H1 (cell line): ENCODE measurements at regions not wholly inside any gene's neighbourhood (a gene's known extent, or its start where the extent isn't known, plus 50 kb on each side); places are given as distances from the start of the nearest gene placed in this dataset.

Source experiments
- CTCF ChIP-seq, 3 experiments: IDR thresholded peaks; 1 replicate in 2 of 3; 2 replicates in 1 of 3; pipeline versions ENCODE4 v1.5.1 to v1.6.1; 2011; ENCODE audit warnings: low read length in 3 of 3, mild to moderate bottlenecking in 3 of 3, inconsistent platforms in 2 of 3, low read depth in 1 of 3, moderate library complexity in 1 of 3; ENCODE audit not compliant: insufficient read depth in 1 of 3; ENCODE audit errors: control extremely low read depth in 1 of 3
- MAX ChIP-seq: IDR thresholded peaks from 2 replicates; pipeline ENCODE4 v1.6.1; 2012; ENCODE audit warnings: inconsistent platforms
- TAF7 ChIP-seq: optimal IDR thresholded peaks from 2 replicates; pipeline ENCODE3; 2011; ENCODE audit warnings: low read depth, mild to moderate bottlenecking, inconsistent platforms, low read length, moderate library complexity, borderline replicate concordance
- TF ChIP-seq, protein P1 (sequence below): IDR thresholded peaks from 2 replicates; pipeline ENCODE4 v1.6.1; 2011; ENCODE audit warnings: low read depth, mild to moderate bottlenecking, low read length; ENCODE audit not compliant: insufficient read depth

DNA sequence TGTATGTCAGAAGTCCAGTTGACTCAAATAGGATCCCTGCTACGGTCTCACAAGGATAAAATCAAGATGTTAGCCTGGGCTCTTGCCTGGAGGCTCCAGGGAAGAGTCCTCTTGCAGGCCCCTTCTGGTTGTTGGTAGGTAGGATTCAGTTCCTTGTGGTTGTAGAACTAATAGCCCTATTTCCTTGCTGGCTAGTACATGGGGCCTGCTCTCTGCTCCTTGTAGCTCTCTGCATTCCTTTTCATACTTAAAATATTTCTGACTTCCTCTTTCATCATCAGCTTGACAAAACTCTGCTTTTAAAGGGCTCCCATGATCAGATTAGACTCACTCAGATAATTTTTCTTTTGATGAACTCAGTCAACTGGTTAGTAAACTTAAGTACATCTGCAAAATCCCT is 756.7 kb downstream of the GATA3 start:
- TF ChIP-seq MAX (no peak), CTCF (IDR thresholded peaks at IDR 0.05; ENCODE audit: control extremely low read depth in 1 of 3, insufficient read depth in 1 of 3, low read depth in 1 of 3, low read length in 3 of 3) (no peak), TAF7 (no peak)
- TF ChIP-seq, protein P1, sequence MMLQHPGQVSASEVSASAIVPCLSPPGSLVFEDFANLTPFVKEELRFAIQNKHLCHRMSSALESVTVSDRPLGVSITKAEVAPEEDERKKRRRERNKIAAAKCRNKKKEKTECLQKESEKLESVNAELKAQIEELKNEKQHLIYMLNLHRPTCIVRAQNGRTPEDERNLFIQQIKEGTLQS = no peak
